Muscle layer of colon (tissue), 2 donors: ENCODE measurements at regions not wholly inside any gene's neighbourhood (a gene's known extent, or its start where the extent isn't known, plus 50 kb on each side); places are given as distances from the start of the nearest gene placed in this dataset.

ENCODE experiments used
- H3K27ac ChIP-seq: one replicate; pipeline ENCODE4 v1.7.0; 2013; ENCODE audit warnings: low read depth, mild to moderate bottlenecking, low read length, moderate library complexity
- H3K27me3 ChIP-seq, 2 donors: one replicate each; pipeline ENCODE4 v1.7.0; 2013; ENCODE audit warnings: low read length in 2 of 2, mild to moderate bottlenecking in 2 of 2; ENCODE audit not compliant: insufficient read depth in 2 of 2, control insufficient read depth in 1 of 2
- H3K36me3 ChIP-seq: one replicate; pipeline ENCODE4 v1.7.0; 2013; ENCODE audit warnings: mild to moderate bottlenecking, low read length; ENCODE audit not compliant: insufficient read depth
- H3K4me1 ChIP-seq: one replicate; pipeline ENCODE4 v1.7.0; 2013; ENCODE audit warnings: mild to moderate bottlenecking, low read length; ENCODE audit not compliant: insufficient read depth
- H3K4me3 ChIP-seq, 2 donors: one replicate each; pipeline ENCODE4 v1.7.0; 2013; ENCODE audit warnings: low read length in 2 of 2, low read depth in 1 of 2, mild to moderate bottlenecking in 1 of 2, moderate library complexity in 1 of 2
- H3K9ac ChIP-seq: one replicate; pipeline ENCODE4 v1.7.0; 2013; ENCODE audit warnings: low read length
- H3K9me3 ChIP-seq: one replicate; pipeline ENCODE4 v1.7.0; 2013; ENCODE audit warnings: mild to moderate bottlenecking, low read length
- donor health status: abdominal sarcoma.
- donor health status: Adenocarcinoma of cecum.

DNA sequence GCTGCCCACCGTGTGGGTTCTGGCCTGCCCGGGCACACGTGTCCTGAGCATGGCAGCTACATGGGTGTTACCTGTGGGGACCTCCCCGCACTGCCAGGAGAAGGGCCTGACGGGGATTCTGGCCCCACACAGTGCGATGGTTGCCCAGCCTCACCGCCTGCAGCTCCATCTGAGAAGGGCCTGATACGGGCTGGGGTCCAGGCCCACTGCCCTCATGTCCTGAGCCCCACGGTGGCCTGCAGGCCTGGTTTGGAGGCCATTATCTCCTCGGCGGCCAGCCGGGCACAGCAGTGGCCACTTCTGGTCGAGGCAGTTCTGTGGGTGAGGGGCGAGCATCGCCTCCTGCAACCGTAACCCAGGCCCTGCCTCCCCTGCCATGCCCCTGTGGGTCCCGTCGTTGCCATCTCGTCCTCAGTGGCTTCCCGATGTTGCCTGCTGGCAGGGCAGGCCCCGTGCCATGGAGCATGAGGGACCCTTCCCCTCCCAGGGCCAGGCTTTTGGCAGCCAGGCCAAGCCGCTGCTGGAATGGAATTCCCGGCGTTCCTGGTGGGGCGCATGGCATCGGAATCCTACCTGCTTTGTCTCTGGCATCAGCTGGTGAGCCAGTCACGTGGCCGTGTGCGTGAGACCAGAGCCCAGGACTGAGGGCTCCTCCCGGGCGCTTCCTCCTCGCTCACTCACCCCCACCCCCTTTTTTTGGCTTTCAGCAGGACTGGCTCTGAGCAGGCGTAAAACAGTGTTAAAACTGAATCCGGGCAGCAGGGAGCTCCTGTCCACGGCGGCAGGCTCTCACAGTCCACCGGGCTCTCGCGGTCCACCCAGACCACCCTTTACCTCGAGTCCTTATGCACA is 71.9 kb upstream of the PPARA start:
- peaks cover 63% of the 10 kb centered on the region for H3K4me1 ChIP-seq
- H3K27ac ChIP-seq, result peak overlapping the region; percentile 94
- no peaks in the 10 kb centered on the region for H3K9me3 ChIP-seq
- peak overlapping the region; percentile 29 to 44 for H3K4me3 ChIP-seq
- peak overlapping the region; percentile 98 for H3K9ac ChIP-seq
- no peaks in the 10 kb centered on the region for H3K27me3 ChIP-seq
- peaks cover 20% of the 10 kb centered on the region for H3K36me3 ChIP-seq

DNA sequence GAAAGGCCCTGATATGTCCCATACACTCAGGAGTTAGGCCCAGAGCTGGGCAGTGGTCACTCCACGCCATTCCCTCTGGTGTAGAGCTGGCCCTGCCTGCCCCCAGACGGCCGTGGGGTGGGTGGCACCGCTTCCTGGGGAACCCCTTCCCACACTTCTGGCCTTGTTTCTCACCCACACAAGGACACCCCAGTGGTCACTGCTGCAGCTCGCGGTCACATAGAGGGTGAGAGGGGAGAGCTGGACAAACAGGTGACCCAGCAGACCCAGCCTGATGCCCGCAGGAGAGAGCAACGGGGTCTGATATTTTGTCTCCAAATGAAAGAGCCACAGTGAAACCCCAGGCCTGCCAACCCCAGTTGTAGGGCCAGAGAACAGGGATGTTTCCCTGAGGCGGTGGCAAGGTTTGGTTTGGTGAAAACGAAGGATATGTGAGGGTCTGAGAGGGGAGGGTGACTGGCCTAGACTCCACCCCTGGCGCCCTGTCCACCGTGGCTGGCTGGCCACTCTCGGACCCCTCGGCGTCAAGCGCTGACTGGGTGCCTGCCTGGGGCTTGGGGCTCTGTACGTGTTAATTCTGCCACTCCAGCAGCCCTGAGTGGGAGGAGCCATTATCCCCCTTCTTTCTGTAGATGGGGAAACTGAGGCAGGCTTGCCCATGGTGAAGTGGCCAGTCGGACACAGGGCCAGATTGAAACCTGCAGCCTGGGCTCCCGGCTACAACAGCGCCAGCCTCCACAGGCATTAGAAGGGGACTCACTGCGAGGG is 71.0 kb upstream of the PPARA start:
- H3K27me3 ChIP-seq, result no peaks in the 10 kb centered on the region
- peak overlapping the region; percentile 98 for H3K9ac ChIP-seq
- H3K4me3 ChIP-seq, result peak overlapping the region; percentile 3 to 44
- H3K4me1 ChIP-seq, result peaks cover 71% of the 10 kb centered on the region
- peaks cover 24% of the 10 kb centered on the region for H3K36me3 ChIP-seq
- H3K27ac ChIP-seq, result peak overlapping the region; percentile 94
- no peaks in the 10 kb centered on the region for H3K9me3 ChIP-seq

DNA sequence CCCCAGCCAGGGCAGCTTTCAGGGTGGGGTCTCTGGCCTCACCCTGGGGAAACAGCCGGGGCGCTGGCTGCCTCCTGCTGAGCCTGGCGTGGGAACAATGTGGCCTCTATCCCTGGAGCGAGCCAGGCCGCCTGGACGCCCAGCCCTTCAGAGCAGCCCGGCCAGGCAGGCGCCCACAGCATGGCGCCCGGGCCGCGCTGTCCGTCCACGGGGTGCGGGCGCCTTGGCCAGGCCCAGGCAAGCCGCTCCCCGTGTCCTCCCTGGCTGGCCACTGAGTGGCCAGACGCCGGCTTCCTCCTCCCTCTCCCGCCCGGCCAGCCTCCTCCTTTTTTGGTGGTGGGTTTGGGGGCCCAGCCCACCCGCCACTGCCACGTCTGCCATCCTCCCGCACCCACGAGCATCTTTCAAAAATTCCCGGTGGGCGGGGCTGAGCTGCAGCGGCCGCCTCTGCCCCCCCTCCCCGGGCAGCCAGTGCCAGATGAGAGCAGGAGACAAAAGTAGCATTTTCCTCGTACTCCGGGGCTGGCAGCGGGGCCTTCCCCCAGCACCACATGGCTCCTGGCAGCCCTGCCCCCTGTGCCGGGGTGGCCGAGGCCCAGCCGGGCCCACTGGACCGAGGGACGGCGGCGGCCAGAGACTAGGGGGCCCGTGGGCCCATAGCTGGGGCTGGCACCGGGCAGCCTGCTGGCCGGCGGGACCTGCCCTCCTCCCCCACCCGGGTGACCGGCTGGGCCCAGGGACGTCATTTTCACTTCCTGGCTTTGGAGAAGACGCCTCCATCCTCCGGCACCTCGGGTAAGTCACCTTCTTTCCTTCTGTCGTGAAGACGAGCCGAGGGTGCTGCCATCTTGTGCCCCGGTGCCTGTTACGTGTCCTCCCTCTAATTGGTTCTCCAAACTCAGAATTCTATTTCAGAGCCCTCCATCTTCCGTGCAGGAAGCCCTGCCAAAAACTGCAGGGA is 70.2 kb upstream of the PPARA start:
- Histone ChIP-seq H3K27me3 (no peaks in the 10 kb centered on the region), H3K36me3 (peaks cover 20% of the 10 kb centered on the region), H3K27ac (peak overlapping the region; percentile 94), H3K9me3 (no peaks in the 10 kb centered on the region), H3K4me1 (peaks cover 75% of the 10 kb centered on the region), H3K9ac (peak overlapping the region; percentile 98), H3K4me3 (peak overlapping the region; percentile 28 to 49)

DNA sequence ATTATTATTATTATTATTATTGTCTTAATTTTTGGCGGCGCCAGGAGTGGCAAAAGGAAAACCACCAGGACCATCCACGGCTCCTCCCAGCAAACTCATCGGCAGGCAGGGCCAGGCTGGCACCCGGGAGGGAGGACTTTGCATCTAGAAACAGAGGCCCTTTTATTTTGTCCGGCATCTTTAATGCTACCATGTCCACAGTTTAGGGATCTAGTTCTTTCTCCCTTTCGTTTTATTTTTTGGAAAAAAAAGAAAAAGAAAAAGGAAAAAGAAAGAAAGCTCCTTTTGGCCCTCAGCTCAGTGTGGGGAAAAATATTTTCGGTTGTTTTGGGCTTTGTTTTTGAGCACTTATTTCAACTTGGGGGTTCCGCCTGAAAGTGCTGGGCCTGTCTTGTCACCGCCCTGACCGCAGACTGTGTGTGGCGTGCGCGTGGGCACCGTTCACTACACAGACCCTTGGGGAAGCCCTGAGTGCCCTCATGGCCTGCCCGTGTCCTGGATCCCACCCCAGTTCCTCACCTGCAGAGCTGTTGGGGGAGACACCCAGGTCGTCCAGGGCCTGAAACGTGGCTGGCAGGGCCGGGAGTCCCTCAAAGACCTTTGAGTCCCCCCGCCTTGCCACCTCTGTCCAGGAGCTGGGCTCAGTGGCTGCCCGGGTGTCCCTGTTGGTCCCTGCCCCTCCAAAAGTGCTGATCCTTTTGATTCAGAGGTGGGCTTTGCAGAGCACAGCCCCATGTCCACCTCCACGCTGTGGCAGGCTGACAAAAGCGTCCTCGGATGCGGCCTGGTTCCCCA is 69.1 kb upstream of the PPARA start:
- Histone ChIP-seq H3K4me1 (peaks cover 75% of the 10 kb centered on the region), H3K9ac (peak overlapping the region; percentile 84), H3K4me3 (peak overlapping the region; percentile 21 to 59), H3K9me3 (no peaks in the 10 kb centered on the region), H3K27ac (peak overlapping the region; percentile 94), H3K27me3 (no peaks in the 10 kb centered on the region), H3K36me3 (peaks cover 13% of the 10 kb centered on the region)

DNA sequence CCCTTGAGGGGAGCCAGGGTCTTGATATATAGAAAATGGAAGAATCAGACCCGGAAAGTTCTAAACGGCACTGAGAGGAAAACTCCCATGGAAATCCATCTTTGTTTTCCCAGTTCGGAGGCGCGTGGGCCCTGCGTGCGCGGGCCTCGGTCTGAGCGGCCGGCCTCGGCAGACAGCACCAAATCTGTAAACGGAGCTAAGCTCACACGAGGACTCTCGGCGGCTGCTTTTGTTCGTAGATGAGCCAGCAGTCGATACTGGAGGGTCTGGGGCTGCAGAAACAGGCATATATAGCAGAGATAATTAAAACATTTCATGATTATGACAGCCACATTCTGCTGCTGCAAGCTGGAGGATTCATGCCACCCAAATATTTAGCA is 68.5 kb upstream of the PPARA start:
- peak overlapping the region; percentile 94 for H3K27ac ChIP-seq
- peaks cover 75% of the 10 kb centered on the region for H3K4me1 ChIP-seq
- peaks cover 10% of the 10 kb centered on the region for H3K36me3 ChIP-seq

DNA sequence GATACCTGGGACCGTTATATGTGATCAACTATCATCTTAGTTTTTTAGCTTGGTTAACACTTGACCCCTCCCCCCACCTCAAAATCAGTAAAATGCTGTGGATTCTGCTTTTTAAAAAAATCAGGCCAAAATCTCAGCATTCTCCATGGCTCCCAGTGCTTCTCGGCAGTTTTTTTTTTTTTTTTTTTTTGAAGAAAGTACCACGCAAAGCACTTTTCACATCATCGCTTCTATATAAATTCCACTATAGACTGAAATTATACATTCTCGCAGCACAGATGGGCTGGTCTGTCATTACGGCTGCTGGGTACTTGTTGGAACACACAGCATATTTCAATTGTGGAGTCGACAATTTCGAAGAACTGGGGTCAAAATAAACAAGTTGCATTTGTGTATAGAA is 67.7 kb upstream of the PPARA start:
- no peaks in the 10 kb centered on the region for H3K9me3 ChIP-seq
- H3K4me3 ChIP-seq, result peak overlapping the region in 1 of 2 donors; percentile 59

More for the DNA sequence above, 68.5 kb upstream of the PPARA start:
- Histone ChIP-seq H3K9ac (peak overlapping the region; percentile 84), H3K27me3 (no peaks in the 10 kb centered on the region), H3K4me3 (peak overlapping the region; percentile 21 to 59), H3K9me3 (no peaks in the 10 kb centered on the region)

DNA sequence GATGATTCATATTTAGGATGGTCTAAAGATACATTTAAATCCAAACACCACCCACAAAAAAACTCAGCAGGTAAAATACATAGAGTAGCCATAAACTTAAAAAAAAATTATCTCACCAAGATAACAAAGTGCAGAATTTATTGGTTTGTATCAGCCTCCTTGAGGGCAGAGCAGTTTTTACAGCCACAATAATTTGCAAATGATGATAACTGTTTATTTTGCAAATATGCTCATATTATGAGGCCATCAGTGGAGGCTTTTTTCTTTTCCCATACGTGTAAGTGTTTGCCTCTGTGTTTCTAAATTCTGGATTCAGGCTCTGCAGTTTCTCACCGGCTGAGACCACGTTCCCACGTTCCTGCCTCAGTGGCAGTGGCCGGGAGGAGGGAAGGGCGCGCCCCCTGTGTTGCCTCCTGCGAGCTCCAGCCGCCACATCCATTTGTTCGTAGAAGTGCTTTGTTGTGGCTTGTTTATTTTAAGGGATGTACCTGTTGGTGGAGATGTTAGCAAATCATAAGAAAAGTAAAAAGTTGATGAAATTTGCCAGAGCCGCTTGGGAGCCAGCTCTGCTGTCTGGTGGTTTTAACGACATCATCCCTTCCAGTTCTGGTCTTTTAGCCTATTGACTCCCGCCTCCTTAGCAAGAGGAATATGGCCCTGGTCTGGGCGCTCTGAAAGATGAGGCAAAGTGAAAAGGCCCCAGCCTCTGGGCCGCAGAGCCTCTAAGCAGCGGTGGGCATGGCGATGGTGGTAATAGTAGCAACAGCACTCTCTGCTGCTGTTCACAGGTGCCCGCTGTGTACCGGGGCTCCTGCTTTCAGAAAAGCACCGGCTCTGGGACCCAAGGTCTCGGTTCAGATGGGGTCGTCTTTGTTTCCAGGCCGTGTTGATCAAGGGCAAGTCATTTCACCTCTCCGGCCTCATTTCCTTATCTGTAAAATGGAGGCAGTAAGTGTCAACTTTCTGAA is 66.7 kb upstream of the PPARA start:
- Histone ChIP-seq H3K27me3 (no peaks in the 10 kb centered on the region), H3K4me3 (no peak overlapping the region), H3K27ac (peak overlapping the region; percentile 96), H3K9ac (no peak overlapping the region), H3K9me3 (no peaks in the 10 kb centered on the region), H3K4me1 (peaks cover 82% of the 10 kb centered on the region), H3K36me3 (peaks cover 11% of the 10 kb centered on the region)

More for the DNA sequence above, 67.7 kb upstream of the PPARA start:
- H3K27me3 ChIP-seq, result no peaks in the 10 kb centered on the region
- H3K9ac ChIP-seq, result peak overlapping the region; percentile 42
- peaks cover 80% of the 10 kb centered on the region for H3K4me1 ChIP-seq
- H3K27ac ChIP-seq, result peak overlapping the region; percentile 96
- peaks cover 10% of the 10 kb centered on the region for H3K36me3 ChIP-seq

DNA sequence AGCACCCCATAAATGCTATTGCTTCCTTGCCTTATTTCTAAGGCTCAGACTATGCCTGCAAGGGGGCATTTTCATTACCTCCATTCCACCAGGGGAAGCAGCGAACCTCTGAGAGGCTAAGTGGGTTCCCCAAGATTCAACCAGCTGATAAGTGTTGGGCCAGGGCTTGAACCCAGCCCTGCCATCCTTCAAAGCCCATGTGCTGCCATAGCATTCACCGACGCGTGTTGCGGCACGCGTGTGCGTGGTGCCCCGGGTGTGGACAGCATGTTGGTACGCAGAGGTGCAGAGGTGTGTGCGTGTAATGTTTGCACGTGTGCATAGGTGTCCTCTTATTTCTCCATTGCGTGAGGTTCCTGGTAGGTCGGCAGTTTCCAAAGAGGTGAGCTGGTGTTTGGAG is 66.0 kb upstream of the PPARA start:
- H3K27ac ChIP-seq, result peak overlapping the region; percentile 96
- peaks cover 13% of the 10 kb centered on the region for H3K36me3 ChIP-seq
- no peaks in the 10 kb centered on the region for H3K27me3 ChIP-seq
- peak overlapping the region in 1 of 2 donors; percentile 1 for H3K4me3 ChIP-seq
- no peaks in the 10 kb centered on the region for H3K9me3 ChIP-seq
- peaks cover 82% of the 10 kb centered on the region for H3K4me1 ChIP-seq
- H3K9ac ChIP-seq, result no peak overlapping the region

DNA sequence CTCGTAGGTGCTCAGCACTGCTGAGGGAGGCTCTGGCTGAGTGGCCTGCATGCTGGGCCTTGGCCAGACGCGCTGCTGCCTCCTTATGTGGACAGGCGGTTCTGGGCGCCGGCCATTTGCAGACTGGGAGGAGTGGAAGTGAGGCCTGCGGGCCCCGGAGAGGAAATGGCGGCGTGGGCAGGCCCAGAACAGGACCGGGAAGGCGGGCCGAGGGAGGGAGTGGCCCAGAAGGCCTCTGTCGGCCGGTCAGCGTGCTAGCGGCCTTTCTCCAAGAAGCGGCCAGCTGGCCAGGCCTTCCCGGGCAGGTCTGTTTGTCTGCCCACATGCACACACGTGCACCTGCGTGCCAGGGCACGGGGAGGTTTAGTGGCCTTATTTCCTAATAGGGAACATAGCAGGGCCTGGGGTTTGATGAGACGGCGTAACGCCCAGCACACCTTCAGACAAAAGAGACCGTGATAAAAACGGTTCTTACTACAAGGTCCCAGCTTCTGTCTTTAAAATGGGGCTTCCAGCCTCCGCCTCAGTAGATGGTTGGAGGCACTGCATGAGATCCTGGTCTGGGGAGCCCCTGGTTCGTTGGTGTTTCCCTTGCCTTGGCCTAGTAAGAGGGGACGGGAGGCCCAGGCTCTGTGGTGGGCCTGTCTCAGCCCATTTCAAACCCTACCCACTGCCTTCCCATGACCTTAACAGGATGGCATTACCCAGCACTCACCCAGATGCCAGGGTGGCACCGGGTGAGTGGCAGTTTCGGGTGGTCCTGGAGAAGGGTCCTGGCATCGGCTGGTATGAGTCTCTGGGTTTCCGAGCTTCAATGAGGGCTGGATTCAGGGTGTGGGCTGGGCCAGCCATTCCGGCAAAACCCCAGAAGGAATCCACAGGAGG is 65.1 kb upstream of the PPARA start:
- H3K4me1 ChIP-seq, result peaks cover 87% of the 10 kb centered on the region
- no peaks in the 10 kb centered on the region for H3K27me3 ChIP-seq
- peak overlapping the region; percentile 37 for H3K9ac ChIP-seq
- H3K4me3 ChIP-seq, result peak overlapping the region in 1 of 2 donors; percentile 35
- peaks cover 13% of the 10 kb centered on the region for H3K36me3 ChIP-seq
- no peaks in the 10 kb centered on the region for H3K9me3 ChIP-seq
- H3K27ac ChIP-seq, result peak overlapping the region; percentile 96
